ENCODE measurements at regions not wholly inside any gene's neighbourhood (a gene's known extent, or its start where the extent isn't known, plus 50 kb on each side); places are given as distances from the start of the nearest gene placed in this dataset.

GRCh38 chr1:218643281-218643680 is 298.1 kb downstream of the TGFB2 start:
- DNase-seq, result no peak

- DNase-seq, result no peak
These were observed 298.8 kb downstream of the TGFB2 start for GRCh38 chr1:218643926-218644325.

- no peak for DNase-seq
These were observed 301.2 kb downstream of the TGFB2 start for GRCh38 chr1:218646288-218646687.

GRCh38 chr1:218656301-218657037 is 311.3 kb downstream of the TGFB2 start:
- no peak for DNase-seq

GRCh38 chr1:218658269-218658668 is 313.1 kb downstream of the TGFB2 start:
- DNase-seq, result no peak

GRCh38 chr1:218658899-218659298 is 313.8 kb downstream of the TGFB2 start:
- no peak for DNase-seq

GRCh38 chr1:218659911-218660677 is 315.0 kb downstream of the TGFB2 start:
- no peak for DNase-seq

- no peak for DNase-seq
These were observed 315.5 kb downstream of the TGFB2 start for GRCh38 chr1:218660678-218661053.

- no peak for DNase-seq
These were observed 316.3 kb downstream of the TGFB2 start for GRCh38 chr1:218661411-218661810.

- no peak for DNase-seq
These were observed 319.4 kb downstream of the TGFB2 start for GRCh38 chr1:218664385-218665170.

- no peak for DNase-seq
These were observed 320.1 kb downstream of the TGFB2 start for GRCh38 chr1:218665221-218665620.

GRCh38 chr1:218666263-218666662 is 321.1 kb downstream of the TGFB2 start:
- no peak for DNase-seq

GRCh38 chr1:218667781-218668516 is 322.8 kb downstream of the TGFB2 start:
- DNase-seq, result no peak

- no peak for DNase-seq
These were observed 324.3 kb downstream of the TGFB2 start for GRCh38 chr1:218669431-218669830.

GRCh38 chr1:218670875-218671274 is 325.7 kb downstream of the TGFB2 start:
- DNase-seq, result no peak

- no peak for DNase-seq
These were observed 326.4 kb downstream of the TGFB2 start for GRCh38 chr1:218671573-218671972.

- DNase-seq, result no peak
These were observed 328.0 kb downstream of the TGFB2 start for GRCh38 chr1:218673170-218673569.

GRCh38 chr1:218674280-218674773 is 329.2 kb downstream of the TGFB2 start:
- DNase-seq, result no peak

GRCh38 chr1:218677026-218677425 is 331.9 kb downstream of the TGFB2 start:
- no peak for DNase-seq

- no peak for DNase-seq
These were observed 334.3 kb downstream of the TGFB2 start for GRCh38 chr1:218679391-218679790.

GRCh38 chr1:218679988-218680748 is 335.0 kb downstream of the TGFB2 start:
- no peak for DNase-seq

- DNase-seq, result no peak
These were observed 338.1 kb downstream of the TGFB2 start for GRCh38 chr1:218683242-218683641.

All from NCI-H1417 treated with DMSO at 0.1 percent for 48 hours (cell line).